Pons (tissue), 1 donor: ENCODE measurements at regions not wholly inside any gene's neighbourhood (a gene's known extent, or its start where the extent isn't known, plus 50 kb on each side); places are given as distances from the start of the nearest gene placed in this dataset.
"Not testable (repeated sequence)": the region's sequence is repeated elsewhere in the genome, so short reads cannot be mapped to it uniquely, and the experiment has no call there.

Experiments used
- DNase-seq: peaks from one replicate; pipeline ENCODE4 v3.0.0-alpha.2; 2016; ENCODE audit warnings: low spot score

DNA sequence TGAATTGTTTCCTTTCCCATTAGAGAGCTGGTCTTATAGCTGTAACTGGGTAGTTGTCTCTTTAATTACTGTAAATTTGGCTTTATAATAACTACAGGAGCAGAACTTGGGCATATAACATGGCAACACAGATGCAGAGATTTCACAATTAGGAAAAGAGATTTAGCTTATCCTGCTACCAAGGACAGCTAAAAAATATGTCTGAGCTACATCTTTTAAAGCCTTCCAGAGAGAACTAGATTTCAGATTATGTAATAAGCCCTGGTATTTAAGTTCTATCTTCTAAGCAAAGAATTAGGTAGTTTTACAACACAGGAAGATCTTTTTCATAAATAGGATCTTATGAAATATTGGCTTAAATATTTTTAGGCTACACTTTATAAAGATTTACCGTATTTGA, 313.8 kb downstream of the S1PR1 start:
- DNase-seq, result no peak

DNA sequence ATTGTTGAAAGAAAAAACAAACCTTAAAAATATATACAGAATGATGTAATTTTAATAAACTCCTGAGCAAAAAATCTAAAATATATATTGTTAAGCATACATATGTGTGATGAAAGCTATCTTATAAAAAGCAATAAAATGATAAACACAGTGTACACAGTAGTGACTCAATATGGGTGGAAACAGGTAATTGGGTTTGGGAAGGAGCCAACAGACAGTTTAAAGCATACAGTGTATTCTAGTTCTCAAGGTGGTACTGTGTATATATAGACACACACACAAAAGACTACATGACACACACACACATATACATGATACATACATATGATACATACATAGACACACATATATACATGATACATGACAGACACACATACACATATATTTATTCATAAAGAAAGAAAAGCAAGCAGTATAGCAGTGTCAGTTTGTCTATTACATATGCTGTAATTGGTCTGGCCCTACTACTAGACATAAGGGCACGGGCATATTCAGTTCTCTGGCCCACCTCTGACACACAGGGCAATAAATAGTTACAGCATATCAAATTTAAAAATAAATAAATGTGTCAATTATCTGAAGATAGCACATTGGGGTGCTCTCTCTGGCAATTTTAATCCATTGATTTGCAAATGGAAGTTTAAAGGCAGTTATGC, 330.2 kb downstream of the S1PR1 start:
- DNase-seq, result no peak

DNA sequence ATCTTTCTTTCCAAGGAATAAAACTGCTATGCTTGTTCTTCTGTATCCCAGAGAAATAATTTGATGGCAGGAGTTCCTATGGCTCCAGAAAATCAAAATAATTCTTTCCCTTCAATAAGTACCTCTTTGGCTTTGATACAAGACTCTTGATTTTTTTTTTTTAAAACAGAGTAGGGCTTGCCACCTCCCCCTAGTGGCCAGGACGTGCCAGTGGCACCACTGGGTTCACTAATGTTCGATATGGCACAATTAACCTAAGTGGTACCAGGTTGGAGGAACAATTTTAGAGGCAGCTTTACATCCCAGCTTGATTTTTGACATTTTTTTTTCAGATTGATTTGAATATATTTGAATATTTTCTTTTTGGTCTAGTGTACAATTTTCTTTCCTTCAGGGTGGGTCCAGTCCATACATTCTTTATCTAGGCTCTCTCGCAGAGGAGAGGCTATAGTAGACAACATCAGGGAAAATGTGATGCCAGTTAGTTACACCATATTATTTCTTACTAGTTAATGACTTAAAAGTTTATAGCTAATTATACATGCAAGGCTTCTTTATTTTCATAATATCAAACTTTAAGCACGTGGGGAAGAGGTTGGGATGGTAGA, 330.9 kb downstream of the S1PR1 start:
- DNase-seq, result no peak

DNA sequence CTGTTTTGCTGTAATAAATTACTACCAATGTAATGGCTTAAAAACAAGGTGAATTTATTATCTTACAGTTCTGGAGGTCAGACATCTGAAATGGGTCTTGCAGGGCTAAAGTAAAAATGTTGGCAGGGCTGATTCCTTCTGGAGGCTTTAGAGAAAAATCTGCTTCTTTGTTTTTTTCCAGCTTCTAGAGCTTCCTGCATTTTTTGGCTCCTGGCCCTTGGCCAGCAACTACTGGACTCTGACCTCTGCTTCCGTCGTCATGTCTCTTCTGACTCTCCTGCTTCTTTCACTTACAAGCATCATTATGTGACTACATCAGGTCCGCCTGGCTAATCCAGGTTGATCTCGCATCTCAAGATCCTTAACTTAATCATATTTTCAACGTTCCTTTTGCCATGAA, 350.9 kb downstream of the S1PR1 start:
- no peak for DNase-seq

DNA sequence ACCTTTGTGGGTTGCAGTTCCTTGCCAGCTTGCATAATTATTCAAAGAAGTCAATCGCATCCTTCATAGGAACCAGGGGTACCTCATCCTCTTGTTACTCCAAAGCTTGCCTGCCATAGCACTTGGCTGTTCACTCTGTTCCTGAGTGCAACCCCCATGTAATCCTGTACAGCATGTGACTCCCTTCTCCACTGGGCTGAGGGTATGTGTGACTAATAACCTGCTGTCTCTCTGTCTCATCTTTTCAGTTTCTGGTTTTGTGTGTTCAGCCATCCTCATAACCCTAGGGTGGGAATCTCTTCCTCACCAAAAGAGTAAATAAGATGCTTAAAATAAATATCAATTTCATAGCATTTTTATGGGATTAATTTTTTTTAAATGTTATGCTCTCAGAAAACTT, 351.9 kb downstream of the S1PR1 start:
- DNase-seq, result no peak

DNA sequence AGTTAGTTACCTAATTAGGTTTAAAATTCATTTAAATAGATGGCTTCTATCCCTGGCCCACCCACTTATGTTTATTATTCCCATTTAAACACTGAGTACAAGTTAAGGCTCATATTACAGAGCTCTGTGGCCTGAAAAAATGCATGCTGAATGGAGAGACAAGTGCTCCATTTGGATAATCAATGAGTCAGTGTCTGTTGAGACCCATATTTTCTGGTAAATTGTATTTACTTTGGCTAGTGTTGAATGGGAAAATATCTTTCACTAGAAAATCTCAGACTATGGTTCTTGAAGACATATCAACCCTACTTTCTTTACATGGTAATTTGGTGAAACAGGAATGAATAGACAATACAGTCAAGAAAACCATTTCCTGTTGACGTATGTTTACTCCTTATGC, 356.0 kb downstream of the S1PR1 start:
- DNase-seq, result no peak

DNA sequence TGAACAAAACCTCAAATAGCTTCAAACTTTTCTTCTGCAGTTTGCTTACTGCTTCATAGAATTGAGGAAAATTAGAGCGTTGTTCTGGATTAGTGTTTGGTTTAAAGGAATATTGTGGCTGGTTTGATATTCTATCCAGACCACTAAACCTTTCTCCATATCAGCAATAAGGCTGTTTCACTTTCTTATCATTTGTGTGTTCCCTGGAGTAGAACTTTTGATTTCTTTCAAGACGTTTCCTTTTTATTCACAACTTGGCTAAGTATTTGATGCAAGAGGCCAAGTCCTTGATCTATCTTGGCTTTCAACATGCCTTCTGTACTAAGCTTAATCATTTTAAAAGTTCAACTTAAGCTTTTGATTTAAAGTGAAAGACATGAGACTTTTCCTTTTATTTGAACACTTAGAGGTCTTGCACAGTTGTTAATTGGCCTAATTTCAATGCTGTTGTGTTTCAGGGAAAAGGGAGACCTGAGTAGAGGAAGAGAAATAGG, 359.1 kb downstream of the S1PR1 start:
- DNase-seq, result no peak

DNA sequence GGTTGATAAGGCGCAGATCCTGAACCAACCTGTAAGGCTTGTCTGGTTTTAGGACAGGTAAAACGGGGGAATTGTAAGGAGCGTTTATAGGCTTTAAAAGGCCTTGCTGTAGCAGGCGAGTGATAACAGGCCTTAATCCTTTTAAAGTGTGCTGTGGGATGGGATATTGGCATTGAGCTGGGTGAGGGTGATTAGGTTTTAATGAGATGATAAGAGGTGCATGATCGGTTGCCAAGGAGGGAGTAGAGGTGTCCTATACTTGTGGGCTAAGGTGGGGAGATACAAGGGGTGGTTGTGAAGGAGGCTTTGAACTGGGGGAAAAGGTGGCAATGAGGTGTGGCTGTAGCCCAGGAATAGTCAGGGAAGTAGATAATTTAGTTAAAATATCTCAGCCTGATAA, 363.8 kb downstream of the S1PR1 start:
- not testable (repeated sequence) for DNase-seq

DNA sequence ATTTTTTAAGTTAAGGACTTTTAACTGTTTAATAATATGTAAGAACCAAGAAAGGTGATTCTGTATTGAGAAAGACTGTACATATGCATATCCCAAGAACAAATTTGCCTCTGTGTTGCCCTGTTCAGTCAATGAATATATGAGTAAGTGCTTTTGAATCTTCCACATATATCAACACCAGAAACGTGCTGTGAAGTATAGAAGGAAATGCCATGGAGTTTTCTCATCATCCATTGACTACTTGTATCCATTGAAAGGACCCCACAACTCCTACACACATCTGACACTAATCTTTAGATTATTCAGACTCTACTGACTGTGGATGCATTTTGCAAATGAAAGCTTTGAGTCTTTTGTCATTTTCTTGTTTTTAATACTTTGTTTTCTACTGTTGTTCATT, 366.9 kb downstream of the S1PR1 start:
- DNase-seq, result no peak

DNA sequence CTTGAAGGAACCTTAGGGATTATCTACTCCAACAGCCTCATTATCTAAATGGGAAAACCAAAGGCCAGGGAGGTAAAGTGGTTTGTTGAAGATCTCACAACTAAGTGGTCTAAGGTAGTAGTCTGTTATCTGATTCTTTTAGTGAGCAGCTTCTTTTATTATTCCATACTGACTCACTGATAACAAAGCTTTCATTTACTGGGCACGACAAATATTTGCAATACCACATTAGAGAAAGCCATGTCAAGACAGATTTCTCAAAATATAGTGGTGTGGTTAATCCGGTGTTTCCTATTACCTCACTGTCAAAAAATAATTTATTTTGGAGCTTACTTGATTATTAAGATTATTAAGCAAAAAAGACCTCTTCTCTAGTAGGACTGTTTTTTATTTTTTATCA, 369.1 kb downstream of the S1PR1 start:
- DNase-seq, result no peak

DNA sequence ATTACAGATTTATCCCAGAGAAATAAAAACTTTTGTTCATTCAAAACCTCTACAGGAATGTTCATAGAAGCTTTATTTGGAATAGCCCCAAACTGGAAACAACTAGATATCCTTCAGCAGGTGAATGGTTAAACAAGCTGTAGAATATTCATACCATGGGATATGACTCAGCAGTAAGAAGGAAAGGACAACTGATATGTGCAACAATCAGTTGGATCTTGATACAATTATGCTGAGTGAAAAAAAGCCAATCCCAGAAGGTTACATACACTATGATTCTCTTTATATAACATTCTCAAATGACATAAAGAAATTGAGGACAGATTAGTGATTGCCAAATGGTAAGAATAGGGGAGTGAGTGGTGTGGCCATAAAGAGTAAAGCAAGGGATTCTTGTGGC, 376.7 kb downstream of the S1PR1 start:
- no peak for DNase-seq

DNA sequence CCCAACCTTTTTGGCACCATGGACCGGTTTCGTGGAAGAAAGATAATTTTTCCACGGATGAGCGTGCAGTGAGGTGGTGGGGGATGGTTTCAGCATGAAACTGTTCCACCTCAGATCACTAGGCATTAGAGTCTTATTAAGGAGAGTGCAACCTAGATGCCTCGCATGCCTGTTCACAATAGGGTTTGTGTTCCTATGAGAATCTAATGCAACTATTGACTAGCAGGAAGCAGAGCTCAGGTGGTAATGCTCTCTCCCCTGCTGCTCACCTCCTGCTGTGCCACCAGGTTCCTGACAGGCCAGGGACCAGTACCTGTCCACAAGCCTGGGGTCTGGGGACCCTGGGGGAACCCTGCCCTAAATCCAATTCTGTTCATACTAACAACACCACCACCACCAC, 377.8 kb downstream of the OLFM3 start:
- no peak for DNase-seq

DNA sequence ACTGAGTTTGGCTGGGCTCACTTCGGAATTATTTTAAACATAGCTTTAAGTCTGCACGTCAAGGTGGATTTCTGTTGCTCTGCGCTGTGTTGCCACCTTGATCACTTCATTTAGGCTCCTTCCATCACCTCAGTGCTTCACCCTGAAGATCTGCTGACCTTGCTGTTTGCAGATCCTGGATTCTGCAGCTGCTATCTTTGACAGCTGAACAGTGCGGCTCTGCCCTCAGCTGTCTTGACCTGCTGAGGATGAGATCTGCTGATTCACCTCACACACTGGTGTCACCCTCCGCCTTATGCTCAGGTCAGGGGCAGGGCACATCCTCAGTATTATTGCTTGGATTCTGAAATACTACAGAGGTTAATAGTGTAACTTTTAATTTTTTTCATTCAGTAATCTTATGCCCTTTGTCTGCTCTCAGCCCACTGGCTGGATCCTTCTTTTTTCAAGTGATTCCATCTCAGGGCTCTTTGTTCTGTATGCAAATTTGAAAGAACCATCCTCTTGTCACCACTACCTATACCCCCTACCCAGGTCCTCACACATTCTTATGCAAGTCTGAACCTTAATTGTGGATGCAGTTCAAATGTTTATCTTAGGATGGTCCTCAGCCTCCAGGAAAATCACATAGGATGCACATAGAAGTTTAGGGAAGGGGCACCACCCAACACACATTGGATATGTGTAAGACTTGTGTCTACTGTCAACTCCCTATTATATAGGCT, 364.0 kb downstream of the OLFM3 start:
- DNase-seq, result no peak

DNA sequence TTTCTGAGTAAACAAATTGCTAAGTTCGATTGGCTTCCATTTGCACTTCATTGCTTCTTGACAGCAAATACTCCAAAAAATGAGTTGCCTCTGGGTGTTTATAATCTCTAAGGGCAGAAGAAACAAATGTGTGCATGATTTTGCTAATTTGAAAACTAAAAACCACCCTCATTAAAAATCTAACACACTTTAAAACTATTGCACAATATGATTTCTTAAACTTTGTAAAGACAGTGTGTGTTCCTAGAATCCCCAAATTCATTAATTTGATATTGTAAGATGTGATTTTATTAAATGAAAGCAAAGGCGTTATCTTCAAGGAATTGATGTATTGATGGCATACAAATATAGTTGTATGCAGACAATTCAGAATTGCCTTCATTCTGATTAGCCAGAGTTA, 350.9 kb downstream of the OLFM3 start:
- DNase-seq, result no peak

DNA sequence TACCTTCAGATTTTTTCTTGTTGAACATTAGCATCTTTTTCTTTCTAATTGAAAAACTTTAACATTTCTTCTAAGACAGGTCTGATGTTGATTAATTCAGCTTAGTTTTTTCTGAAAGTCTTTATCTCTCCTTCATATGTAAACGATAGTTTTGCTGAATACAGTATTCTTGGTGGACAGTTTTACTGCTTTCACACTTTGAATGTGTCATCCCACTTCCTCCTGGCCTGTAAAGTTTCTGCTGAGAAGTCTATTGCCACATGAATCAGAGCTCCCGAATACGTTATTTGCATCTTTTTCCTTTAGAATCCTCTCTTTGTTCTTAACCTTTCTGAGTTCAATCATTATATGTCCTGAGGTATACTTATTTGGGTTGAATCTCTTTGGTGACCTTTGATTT, 344.2 kb downstream of the OLFM3 start:
- no peak for DNase-seq

DNA sequence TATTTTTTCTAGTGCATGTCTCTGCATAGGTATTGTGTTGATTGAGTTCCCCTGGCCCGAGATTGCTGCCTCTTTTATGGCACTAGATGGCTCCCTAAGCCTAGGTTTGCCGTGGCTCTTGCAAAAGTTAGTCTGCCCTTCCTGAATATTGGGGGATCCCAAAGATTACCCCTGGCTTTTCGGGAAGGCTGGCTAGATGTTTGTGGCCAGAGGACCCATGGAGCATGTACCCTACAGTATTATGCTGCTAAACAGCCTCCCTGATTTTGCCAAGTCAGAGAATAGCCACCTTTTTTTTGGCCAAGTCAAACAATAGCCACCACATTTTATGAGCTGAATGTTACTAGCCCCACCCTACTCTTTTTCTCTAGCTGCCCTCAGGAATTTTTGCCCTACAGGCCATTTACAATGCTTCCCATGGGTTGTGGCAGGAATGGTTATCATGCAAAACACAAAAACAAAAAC, 343.2 kb downstream of the OLFM3 start:
- no peak for DNase-seq

DNA sequence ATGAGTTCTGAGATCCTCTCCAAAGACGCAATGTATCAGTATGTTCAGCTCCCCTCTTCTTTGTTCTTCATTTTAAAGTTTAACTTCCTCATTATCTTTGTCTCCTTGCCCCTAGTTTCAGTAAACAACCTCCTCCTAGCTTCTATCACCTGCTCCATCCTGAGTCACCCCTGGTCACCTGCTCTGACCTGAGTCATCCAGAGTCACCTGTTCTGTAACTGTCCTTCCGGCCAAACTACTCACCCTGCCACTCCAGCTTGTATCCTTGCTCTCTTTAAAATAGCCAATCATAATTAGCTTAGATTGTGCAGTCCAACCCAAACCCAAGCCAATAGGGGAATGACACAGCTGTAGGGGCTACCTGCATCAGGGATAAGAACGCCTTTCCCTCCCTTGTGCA, 332.0 kb downstream of the OLFM3 start:
- DNase-seq, result no peak

DNA sequence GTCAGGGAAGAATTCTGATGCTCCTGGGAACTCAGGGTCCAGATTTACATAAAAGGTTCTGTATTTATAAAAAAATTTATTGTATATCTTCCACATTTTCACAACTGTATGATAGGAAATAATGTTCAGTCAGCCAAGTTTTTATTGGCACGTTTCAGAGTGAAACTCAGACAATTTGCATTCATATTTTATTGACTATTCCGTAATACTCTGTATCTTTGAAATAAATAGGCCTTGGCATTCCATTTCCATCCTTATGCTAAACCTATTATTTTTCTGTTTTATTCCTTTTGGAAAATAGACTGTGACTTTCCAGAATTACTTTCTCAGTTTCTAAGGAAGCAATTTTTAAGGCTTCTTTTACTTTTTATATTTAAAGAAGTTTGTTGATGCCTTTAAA, 329.0 kb downstream of the OLFM3 start:
- DNase-seq, result no peak

DNA sequence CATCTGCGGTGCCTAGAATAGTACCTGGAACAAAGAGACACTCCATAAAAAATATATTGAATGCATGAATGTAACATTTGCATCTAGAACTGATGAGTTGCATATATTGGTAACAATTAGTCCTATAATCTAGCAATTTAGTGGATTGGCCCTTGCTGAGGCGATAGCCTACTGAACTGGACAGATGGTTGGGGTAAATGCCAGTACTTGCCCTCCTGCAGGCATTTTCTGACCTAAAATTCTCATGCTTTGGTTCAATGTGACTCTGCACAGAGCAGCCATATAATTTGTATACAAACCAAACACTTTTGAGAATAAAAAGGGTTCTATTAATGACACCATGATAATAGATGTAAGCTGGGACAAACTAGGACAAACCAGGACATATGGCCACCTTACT, 313.6 kb downstream of the OLFM3 start:
- no peak for DNase-seq

DNA sequence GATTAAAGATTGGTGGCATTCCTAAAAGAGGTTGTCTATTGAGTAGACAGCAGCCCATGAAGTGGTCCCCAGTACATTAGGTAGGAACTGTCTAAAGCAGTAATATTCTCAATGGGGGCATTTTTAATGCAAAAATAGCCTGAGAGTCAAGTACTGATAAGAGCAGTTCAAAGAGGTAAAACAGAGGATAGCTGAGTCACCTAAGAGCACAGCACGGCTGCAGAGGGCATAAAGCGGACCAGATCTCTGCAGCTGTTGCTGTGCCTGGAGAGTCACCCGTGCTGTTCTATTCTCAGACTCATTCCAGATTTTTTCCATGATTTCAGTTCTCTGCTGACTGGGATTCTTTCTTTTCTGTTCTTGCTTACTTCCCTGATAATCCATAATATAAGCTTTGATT, 313.2 kb downstream of the OLFM3 start:
- no peak for DNase-seq

DNA sequence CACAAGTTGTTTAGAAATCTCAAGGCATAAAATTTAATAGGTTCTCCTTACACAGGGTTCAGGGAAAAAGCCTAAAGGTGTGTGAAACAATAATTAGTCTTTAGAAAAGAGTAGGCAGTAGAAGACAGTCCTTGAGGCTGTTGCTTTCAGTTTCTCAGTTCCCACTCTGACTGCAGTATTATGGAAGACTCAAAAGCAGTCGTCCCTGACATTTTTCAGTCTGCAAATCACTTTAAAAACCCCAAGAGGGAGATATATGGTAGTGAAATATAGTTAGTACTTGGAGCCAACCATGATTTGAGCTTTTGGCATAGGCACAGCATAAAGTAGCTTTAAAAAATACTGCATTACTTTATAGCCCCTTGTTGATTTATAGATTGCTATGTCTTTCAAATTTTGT, 299.7 kb downstream of the OLFM3 start:
- no peak for DNase-seq

DNA sequence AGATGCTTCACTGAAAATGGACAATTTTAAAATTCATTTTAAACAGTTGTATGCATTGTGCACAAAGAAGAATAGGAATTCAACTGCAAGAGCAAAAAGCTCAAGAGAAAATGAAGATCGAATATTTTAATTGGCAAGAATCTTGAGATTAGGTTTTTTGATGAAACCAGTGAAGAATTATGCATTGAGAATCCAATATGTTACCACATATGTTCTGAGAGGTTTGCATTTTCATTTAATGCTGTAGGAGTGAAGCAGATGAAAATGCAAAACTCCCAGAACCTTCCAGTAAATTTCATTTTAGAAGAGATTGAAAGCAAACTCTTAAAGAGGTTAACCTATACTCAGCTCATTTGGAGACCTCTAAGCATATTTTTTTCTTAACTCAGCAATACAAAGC, 298.0 kb downstream of the OLFM3 start:
- no peak for DNase-seq

DNA sequence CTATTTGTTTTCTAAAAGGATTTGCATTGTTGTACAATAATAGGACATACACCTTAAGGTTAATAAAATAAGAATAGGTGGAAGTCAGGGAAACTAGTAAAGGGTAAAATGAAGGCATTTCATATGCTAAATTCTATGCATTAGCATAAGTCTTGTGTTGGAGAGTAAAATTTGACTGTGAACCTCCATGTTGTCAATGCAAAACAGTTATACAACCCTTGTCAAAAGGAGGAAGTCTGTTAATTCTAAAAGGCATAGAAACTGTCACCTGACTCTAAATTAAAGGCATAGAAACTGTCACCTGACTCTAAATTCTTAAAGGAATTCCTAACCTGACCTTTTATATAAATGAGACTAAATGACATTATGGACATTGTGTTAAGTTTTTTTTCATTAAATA, 291.8 kb downstream of the OLFM3 start:
- DNase-seq, result no peak
